Calu3 (cell line): ENCODE measurements at regions not wholly inside any gene's neighbourhood (a gene's known extent, or its start where the extent isn't known, plus 50 kb on each side); places are given as distances from the start of the nearest gene placed in this dataset.

ENCODE experiments used
- BruUV-seq: library from RNA; stranded (reverse); fragments of 400-500 nt; replicated peaks from 2 replicates; lab custom pipeline; 2021; lab: Mats Ljungman, UMichigan
- CTCF ChIA-PET: fragments of 300-600 bp; sonication (Branson Sonifier 250); formaldehyde crosslinking; loops from one replicate; lab custom pipeline; 2022; ENCODE audit warnings: antibody characterized with exemption; lab: Charles Lee
- DNase-seq: peaks from one replicate; pipeline ENCODE4 v3.0.0; 2022
- H3K27ac Mint-ChIP-seq: one replicate; pipeline ENCODE4 v1.8.0; 2022; ENCODE audit warnings: mixed read lengths; ENCODE audit not compliant: unreplicated experiment
- H3K27me3 Mint-ChIP-seq: one replicate; pipeline ENCODE4 v1.8.0; 2022; ENCODE audit warnings: mixed read lengths; ENCODE audit not compliant: unreplicated experiment
- H3K36me3 Mint-ChIP-seq: one replicate; pipeline ENCODE4 v1.8.0; 2022; ENCODE audit warnings: mild to moderate bottlenecking, moderate library complexity, mixed read lengths; ENCODE audit not compliant: insufficient read depth, unreplicated experiment
- H3K4me1 Mint-ChIP-seq: one replicate; pipeline ENCODE4 v1.8.0; 2022; ENCODE audit warnings: mild to moderate bottlenecking, low read depth, mixed read lengths; ENCODE audit not compliant: unreplicated experiment
- H3K4me3 Mint-ChIP-seq: one replicate; pipeline ENCODE4 v1.8.0; 2022; ENCODE audit warnings: mild to moderate bottlenecking, low read depth, moderate library complexity, mixed read lengths; ENCODE audit not compliant: unreplicated experiment
- H3K9me3 Mint-ChIP-seq: one replicate; pipeline ENCODE4 v1.8.0; 2022; ENCODE audit warnings: low read depth, mixed read lengths; ENCODE audit not compliant: unreplicated experiment
- CTCF ChIP-seq: fragments of 200-600 bp; IDR thresholded peaks from one replicate; pipeline ENCODE4 v1.8.0; 2022; ENCODE audit warnings: antibody characterized with exemption; ENCODE audit not compliant: unreplicated experiment
- intact Hi-C: fragments of 100-400 bp; cut with micrococcal nuclease; formaldehyde crosslinking; loops from one replicate; pipeline ENCODE4 v1.10.0; 2022; ENCODE audit not compliant: unreplicated experiment

DNA sequence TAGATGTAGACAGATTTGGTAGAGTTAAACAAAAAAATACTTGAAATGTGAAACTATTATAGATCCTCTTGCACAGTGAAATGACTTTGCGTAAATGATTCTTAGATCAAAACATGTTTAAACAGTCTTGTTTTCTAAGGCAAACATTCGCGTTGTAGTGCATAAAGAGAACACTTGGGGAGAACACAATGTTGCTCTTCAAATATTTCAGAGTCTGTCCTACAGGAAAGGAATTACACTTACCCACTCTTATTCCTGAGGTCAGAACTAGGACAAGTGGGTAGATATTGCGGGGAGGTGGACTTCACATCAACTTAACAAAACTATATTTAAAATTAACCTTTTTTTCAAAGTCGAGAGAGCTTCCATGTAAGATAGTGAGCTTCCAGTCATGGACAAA is 183.5 kb upstream of the PCSK2 start:
- no peak overlapping the region for H3K4me3 Mint-ChIP-seq
- DNase-seq: no peak

GRCh38 chr20:17044891-17045290 is 181.9 kb upstream of the PCSK2 start:
- no peak for DNase-seq
- H3K4me1 Mint-ChIP-seq: no peaks in the 10 kb centered on the region
- H3K4me3 Mint-ChIP-seq: no peak overlapping the region
- intact Hi-C loops: no loop called here
- CTCF ChIA-PET: no interaction called here
- H3K27ac Mint-ChIP-seq: no peak overlapping the region
- no peaks in the 10 kb centered on the region for H3K27me3 Mint-ChIP-seq
- TF ChIP-seq CTCF: no peak
- H3K9me3 Mint-ChIP-seq: no peaks in the 10 kb centered on the region
- BruUV-seq: no TSS peak
- H3K36me3 Mint-ChIP-seq: no peaks in the 10 kb centered on the region

More for the DNA sequence above, 183.5 kb upstream of the PCSK2 start:
- no TSS peak for BruUV-seq
- Mint-ChIP-seq H3K27ac (no peak overlapping the region), H3K27me3 (no peaks in the 10 kb centered on the region), H3K36me3 (no peaks in the 10 kb centered on the region), H3K9me3 (no peaks in the 10 kb centered on the region), H3K4me1 (no peaks in the 10 kb centered on the region)
- CTCF ChIA-PET: no interaction called here
- TF ChIP-seq CTCF: no peak
- intact Hi-C loops: no loop called here

DNA sequence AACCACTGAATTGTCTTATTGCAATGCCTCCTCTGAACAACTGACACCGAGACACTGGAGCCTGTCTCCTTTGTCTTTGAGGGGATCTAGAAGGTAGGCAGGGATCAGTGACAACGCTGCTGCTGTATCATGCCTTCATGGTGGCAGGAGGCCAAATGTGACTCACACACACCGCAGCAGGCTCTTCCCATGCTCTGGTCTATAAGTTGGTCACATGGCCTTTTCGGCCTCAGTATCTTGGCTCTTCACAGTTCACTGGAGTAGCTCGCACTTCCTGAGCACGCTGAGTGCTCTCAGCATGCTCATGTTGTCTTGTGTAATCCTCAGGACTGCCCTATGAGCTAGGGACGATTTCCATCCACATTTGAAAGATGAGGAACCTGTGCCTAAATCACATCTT is 167.4 kb upstream of the PCSK2 start:
- H3K27me3 Mint-ChIP-seq: no peaks in the 10 kb centered on the region
- TF ChIP-seq CTCF: no peak
- CTCF ChIA-PET: no interaction called here
- intact Hi-C loops: no loop called here
- H3K9me3 Mint-ChIP-seq: no peaks in the 10 kb centered on the region
- no peak overlapping the region for H3K4me3 Mint-ChIP-seq
- H3K27ac Mint-ChIP-seq: no peak overlapping the region
- no peaks in the 10 kb centered on the region for H3K4me1 Mint-ChIP-seq
- no peaks in the 10 kb centered on the region for H3K36me3 Mint-ChIP-seq
- DNase-seq: no peak
- BruUV-seq: no TSS peak

GRCh38 chr20:17061715-17062114 is 165.1 kb upstream of the PCSK2 start:
- TF ChIP-seq CTCF: no peak
- CTCF ChIA-PET: no interaction called here
- H3K9me3 Mint-ChIP-seq: no peaks in the 10 kb centered on the region
- no peak for DNase-seq
- no peaks in the 10 kb centered on the region for H3K27me3 Mint-ChIP-seq
- no peaks in the 10 kb centered on the region for H3K36me3 Mint-ChIP-seq
- intact Hi-C loops: no loop called here
- no peak overlapping the region for H3K27ac Mint-ChIP-seq
- BruUV-seq: no TSS peak
- no peaks in the 10 kb centered on the region for H3K4me1 Mint-ChIP-seq
- no peak overlapping the region for H3K4me3 Mint-ChIP-seq
